Osteoblast (primary cell): ENCODE measurements at regions not wholly inside any gene's neighbourhood (a gene's known extent, or its start where the extent isn't known, plus 50 kb on each side); places are given as distances from the start of the nearest gene placed in this dataset.

Source experiments
- DNase-seq: peaks from one replicate; pipeline ENCODE4 v3.0.0; 2011; ENCODE audit warnings: low spot score, mixed read lengths; ENCODE audit not compliant: insufficient read length; ENCODE audit errors: missing footprints
- H2AFZ ChIP-seq: 2 replicates; pipeline ENCODE4 v1.6.0; 2011; ENCODE audit warnings: mild to moderate bottlenecking, low read length
- H3K27ac ChIP-seq: 2 replicates; pipeline ENCODE4 v1.5.1; 2011; ENCODE audit warnings: mild to moderate bottlenecking, low read depth, low read length, moderate library complexity
- H3K27me3 ChIP-seq: 2 replicates; pipeline ENCODE4 v1.6.0; 2012; ENCODE audit warnings: mild to moderate bottlenecking, control low read depth, inconsistent platforms, low read length, moderate library complexity; ENCODE audit not compliant: insufficient read depth
- H3K36me3 ChIP-seq: 2 replicates; pipeline ENCODE4 v1.5.1; 2011; ENCODE audit warnings: mild to moderate bottlenecking, low read length, control low read depth, moderate library complexity; ENCODE audit not compliant: insufficient read depth
- H3K4me1 ChIP-seq: 2 replicates; pipeline ENCODE4 v1.5.1; 2011; ENCODE audit warnings: mild to moderate bottlenecking, low read length, control low read depth, moderate library complexity; ENCODE audit not compliant: insufficient read depth
- H3K4me2 ChIP-seq: 2 replicates; pipeline ENCODE4 v1.6.0; 2011; ENCODE audit warnings: mild to moderate bottlenecking, low read length; ENCODE audit not compliant: insufficient read depth
- H3K4me3 ChIP-seq: fragments of 200-600 bp; sonication (generic); 3 replicates; pipeline ENCODE4 v1.5.1; 2012; ENCODE audit warnings: mild to moderate bottlenecking, low read length, inconsistent platforms; ENCODE audit not compliant: insufficient read depth
- H3K79me2 ChIP-seq: 2 replicates; pipeline ENCODE4 v1.6.0; 2012; ENCODE audit warnings: mild to moderate bottlenecking, low read length, control low read depth, inconsistent platforms; ENCODE audit not compliant: insufficient read depth
- H3K9me3 ChIP-seq: 2 replicates; pipeline ENCODE4 v1.5.1; 2011; ENCODE audit warnings: low read depth, low read length, control low read depth
- H4K20me1 ChIP-seq: 2 replicates; pipeline ENCODE4 v1.6.0; 2012; ENCODE audit warnings: mild to moderate bottlenecking, low read length, control low read depth; ENCODE audit not compliant: insufficient read depth
- TF ChIP-seq, protein P1 (sequence below): IDR thresholded peaks from 2 replicates; pipeline ENCODE4 v1.5.1; 2011; ENCODE audit warnings: mild to moderate bottlenecking, low read depth, low read length, moderate library complexity; ENCODE audit errors: extremely low read depth

DNA sequence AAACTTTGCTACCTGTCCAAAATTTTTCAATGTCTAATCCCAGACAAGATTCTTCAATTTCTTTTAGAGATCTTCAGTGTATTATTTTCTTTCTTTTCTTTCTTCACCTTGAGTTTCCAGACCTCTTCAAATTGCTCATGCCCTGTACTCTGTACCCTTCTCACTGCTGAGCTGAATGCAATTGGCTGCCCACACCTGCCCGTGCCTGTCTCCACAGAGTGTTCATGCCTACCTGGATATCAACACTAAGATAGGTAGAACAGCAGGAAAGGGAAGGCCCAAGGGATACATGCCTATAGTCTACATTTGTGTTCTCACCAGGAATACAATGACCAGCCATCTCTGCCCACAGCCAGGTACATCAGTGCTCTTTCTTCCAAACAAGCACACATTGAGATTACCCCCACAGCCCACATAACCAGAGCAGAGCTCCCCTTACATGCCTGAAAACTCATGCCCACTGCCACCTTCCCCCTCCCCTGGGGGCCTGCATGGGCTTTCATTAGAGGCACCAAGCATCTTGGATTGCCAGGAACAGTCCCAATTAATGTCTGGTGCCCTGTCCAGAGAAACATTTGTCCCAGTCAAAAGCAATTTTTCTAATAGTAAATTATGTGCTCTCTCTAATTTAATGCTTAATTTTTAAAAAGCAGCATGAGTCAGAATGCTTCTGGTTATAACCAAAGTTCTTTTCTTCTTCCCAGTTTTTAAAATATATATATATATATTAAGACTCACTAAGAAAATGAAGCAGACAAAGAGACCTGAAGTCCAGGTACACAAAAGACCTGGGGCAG, 134.9 kb upstream of the SLC14A2 start:
- Histone ChIP-seq H4K20me1 (no peaks in the 10 kb centered on the region), H3K4me3 (no peak overlapping the region), H3K27me3 (peaks cover 7% of the 10 kb centered on the region), H3K4me2 (no peak overlapping the region), H3K36me3 (no peaks in the 10 kb centered on the region), H3K79me2 (no peaks in the 10 kb centered on the region), H3K4me1 (no peaks in the 10 kb centered on the region), H3K27ac (no peak overlapping the region), H2AFZ (no peak overlapping the region), H3K9me3 (no peaks in the 10 kb centered on the region)
- no peak for DNase-seq
- TF ChIP-seq, protein P1, sequence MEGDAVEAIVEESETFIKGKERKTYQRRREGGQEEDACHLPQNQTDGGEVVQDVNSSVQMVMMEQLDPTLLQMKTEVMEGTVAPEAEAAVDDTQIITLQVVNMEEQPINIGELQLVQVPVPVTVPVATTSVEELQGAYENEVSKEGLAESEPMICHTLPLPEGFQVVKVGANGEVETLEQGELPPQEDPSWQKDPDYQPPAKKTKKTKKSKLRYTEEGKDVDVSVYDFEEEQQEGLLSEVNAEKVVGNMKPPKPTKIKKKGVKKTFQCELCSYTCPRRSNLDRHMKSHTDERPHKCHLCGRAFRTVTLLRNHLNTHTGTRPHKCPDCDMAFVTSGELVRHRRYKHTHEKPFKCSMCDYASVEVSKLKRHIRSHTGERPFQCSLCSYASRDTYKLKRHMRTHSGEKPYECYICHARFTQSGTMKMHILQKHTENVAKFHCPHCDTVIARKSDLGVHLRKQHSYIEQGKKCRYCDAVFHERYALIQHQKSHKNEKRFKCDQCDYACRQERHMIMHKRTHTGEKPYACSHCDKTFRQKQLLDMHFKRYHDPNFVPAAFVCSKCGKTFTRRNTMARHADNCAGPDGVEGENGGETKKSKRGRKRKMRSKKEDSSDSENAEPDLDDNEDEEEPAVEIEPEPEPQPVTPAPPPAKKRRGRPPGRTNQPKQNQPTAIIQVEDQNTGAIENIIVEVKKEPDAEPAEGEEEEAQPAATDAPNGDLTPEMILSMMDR, result no peak

DNA sequence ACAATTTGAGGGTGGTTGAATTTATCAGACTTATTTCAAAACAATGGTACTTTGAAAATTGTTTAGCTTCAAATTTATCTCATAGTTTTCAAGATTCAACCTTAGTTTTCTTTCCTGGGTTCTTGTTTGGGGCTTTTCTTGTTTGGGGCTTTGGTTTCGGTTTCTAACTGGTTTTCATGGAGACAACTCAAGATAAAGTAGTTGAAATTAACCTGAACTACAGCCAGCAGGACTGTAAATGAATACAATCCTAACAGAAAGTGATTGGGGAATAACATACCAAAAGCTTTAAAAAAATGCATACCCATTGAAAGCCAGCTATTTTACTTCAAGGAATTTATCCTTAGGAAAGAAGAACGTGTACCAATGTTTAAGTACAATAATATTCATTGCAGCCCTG, 133.5 kb upstream of the SLC14A2 start:
- Histone ChIP-seq H4K20me1 (no peaks in the 10 kb centered on the region), H3K27ac (no peak overlapping the region), H3K36me3 (no peaks in the 10 kb centered on the region), H3K4me2 (peak overlapping the region; percentile 6), H3K9me3 (no peaks in the 10 kb centered on the region), H3K4me1 (no peaks in the 10 kb centered on the region), H3K4me3 (no peak overlapping the region), H2AFZ (no peak overlapping the region), H3K79me2 (no peaks in the 10 kb centered on the region), H3K27me3 (peaks cover 7% of the 10 kb centered on the region)
- TF ChIP-seq, protein P1, result no peak
- no peak for DNase-seq

DNA sequence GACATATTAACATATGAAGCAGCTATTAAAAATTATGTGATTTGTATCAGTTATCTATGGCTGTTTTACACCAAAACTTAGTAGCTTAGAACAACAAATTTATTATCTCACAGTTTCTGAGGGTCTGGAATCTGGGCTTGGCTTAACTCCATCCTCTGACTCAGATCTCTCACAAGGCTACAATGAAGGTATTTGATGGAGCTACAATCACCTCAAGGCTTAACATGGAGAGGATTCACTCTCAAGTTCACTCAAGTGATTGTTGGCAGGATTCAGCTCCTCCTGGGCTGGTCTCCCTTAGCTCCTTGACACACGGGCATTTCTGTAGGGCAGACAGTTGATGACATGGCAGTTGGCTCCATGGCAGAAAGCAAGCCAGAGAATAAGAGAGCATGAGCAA, 133.0 kb upstream of the SLC14A2 start:
- Histone ChIP-seq H3K4me2 (no peak overlapping the region), H4K20me1 (no peaks in the 10 kb centered on the region), H3K27ac (no peak overlapping the region), H3K4me1 (no peaks in the 10 kb centered on the region), H3K4me3 (no peak overlapping the region), H3K79me2 (no peaks in the 10 kb centered on the region), H3K9me3 (no peaks in the 10 kb centered on the region), H2AFZ (no peak overlapping the region), H3K36me3 (no peaks in the 10 kb centered on the region), H3K27me3 (peaks cover 7% of the 10 kb centered on the region)
- no peak for DNase-seq
- TF ChIP-seq, protein P1, result no peak

DNA sequence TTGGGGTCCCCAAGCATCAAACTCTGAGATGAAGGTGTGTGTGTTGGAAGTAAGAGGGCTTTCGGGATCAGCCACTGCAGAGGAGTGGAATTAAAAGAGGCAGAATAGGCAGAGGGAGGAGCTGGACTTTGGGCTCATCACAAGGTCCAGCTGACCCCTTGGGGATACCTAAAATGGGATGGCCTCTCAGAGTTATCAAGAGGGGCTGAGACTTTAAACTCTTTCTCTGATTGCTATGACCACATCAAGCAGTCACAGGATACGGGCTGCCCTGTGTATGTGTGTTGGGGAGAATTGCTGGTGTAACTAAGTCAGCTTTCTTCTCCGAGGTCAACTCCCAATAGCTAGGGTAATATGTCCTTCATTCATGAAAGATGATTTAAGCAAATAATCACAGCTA, 127.7 kb upstream of the SLC14A2 start:
- Histone ChIP-seq H3K27ac (no peak overlapping the region), H3K9me3 (no peaks in the 10 kb centered on the region), H3K4me3 (no peak overlapping the region), H3K4me2 (no peak overlapping the region), H3K79me2 (no peaks in the 10 kb centered on the region), H3K4me1 (no peaks in the 10 kb centered on the region), H3K27me3 (peaks cover under 1% of the 10 kb centered on the region), H3K36me3 (no peaks in the 10 kb centered on the region), H2AFZ (no peak overlapping the region), H4K20me1 (no peaks in the 10 kb centered on the region)
- TF ChIP-seq, protein P1, result no peak
- DNase-seq, result no peak
